Occipital lobe (tissue), 1 donor: ENCODE measurements at regions not wholly inside any gene's neighbourhood (a gene's known extent, or its start where the extent isn't known, plus 50 kb on each side); places are given as distances from the start of the nearest gene placed in this dataset.
"Not testable (repeated sequence)": the region's sequence is repeated elsewhere in the genome, so short reads cannot be mapped to it uniquely, and the experiment has no call there.

ENCODE experiments used
- DNase-seq: peaks from one replicate; lab custom pipeline; 2025; lab: John Stamatoyannopoulos, UW

GRCh38 chr6:67563671-67564070, 1071.4 kb upstream of the ADGRB3 start:
- no peak for DNase-seq

GRCh38 chr6:67560068-67560467, 1075.0 kb upstream of the ADGRB3 start:
- no peak for DNase-seq

- no peak for DNase-seq
These were observed 1076.1 kb upstream of the ADGRB3 start for GRCh38 chr6:67558985-67559384.

GRCh38 chr6:67544851-67545452, 1090.1 kb upstream of the ADGRB3 start:
- no peak for DNase-seq

GRCh38 chr6:67541586-67541985, 1093.5 kb upstream of the ADGRB3 start:
- DNase-seq: no peak

- no peak for DNase-seq
These were observed 1097.0 kb upstream of the ADGRB3 start for GRCh38 chr6:67538032-67538431.

GRCh38 chr6:67535946-67536345, 1099.1 kb upstream of the ADGRB3 start:
- DNase-seq: no peak

GRCh38 chr6:67506352-67506751, 1128.7 kb upstream of the ADGRB3 start:
- DNase-seq: no peak

GRCh38 chr6:67501755-67502154, 1133.3 kb upstream of the ADGRB3 start:
- no peak for DNase-seq

- no peak for DNase-seq
These were observed 1137.3 kb upstream of the ADGRB3 start for GRCh38 chr6:67497749-67498148.

GRCh38 chr6:67496191-67496590, 1138.9 kb upstream of the ADGRB3 start:
- DNase-seq: no peak

- DNase-seq: no peak
These were observed 1141.4 kb upstream of the ADGRB3 start for GRCh38 chr6:67493682-67494081.

GRCh38 chr6:67475700-67476099, 1159.4 kb upstream of the ADGRB3 start:
- no peak for DNase-seq

- no peak for DNase-seq
These were observed 1167.7 kb upstream of the ADGRB3 start for GRCh38 chr6:67467341-67467740.

- DNase-seq: not testable (repeated sequence)
These were observed 1172.4 kb upstream of the ADGRB3 start for GRCh38 chr6:67462725-67463124.

- DNase-seq: no peak
These were observed 1175.5 kb upstream of the ADGRB3 start for GRCh38 chr6:67459556-67459955.

GRCh38 chr6:67458265-67458664, 1176.8 kb upstream of the ADGRB3 start:
- DNase-seq: no peak

- DNase-seq: no peak
These were observed 1183.2 kb upstream of the ADGRB3 start for GRCh38 chr6:67451874-67452273.

- no peak for DNase-seq
These were observed 1184.4 kb upstream of the ADGRB3 start for GRCh38 chr6:67450641-67451040.

GRCh38 chr6:67449602-67450001, 1185.5 kb upstream of the ADGRB3 start:
- no peak for DNase-seq

GRCh38 chr6:67433124-67433523, 1202.0 kb upstream of the ADGRB3 start:
- DNase-seq: no peak

GRCh38 chr6:67431076-67431475, 1204.0 kb upstream of the ADGRB3 start:
- no peak for DNase-seq

- DNase-seq: not testable (repeated sequence)
These were observed 1208.4 kb upstream of the ADGRB3 start for GRCh38 chr6:67426686-67427085.

GRCh38 chr6:67412035-67412434, 1223.0 kb upstream of the ADGRB3 start:
- DNase-seq: no peak
